ENCODE measurements at regions not wholly inside any gene's neighbourhood (a gene's known extent, or its start where the extent isn't known, plus 50 kb on each side); places are given as distances from the start of the nearest gene placed in this dataset.

DNA sequence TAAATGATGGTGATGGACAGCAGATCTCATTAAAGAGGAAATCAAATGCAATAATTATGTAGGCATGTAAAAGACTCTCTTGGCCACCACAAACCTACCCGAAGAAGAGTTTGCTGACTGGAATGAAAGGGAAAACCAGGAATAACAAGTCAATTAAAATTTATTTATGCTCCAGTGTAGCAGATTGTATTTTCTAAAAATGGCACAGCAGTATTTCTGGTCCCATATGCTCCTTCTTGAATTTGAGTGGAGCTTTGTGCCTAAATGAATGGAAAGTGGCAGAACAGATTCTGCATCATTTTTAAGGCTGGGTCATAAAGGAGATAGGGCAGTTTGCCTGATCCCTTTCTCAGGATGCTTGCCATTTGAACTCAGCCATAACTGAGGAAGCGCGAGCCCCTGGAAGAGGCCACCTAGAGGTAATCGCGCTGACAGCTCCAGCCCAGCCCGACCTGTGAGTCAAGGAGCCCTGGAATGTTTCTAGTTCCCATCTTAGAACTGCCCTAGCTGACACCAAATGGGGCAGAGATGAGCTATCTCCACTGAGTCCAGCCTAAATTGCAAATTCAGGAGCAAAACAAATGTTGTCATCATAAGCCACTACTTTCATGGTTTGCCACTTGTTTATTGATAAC lies 229.2 kb upstream of the TMTC1 start:
- DNase-seq = no peak

DNA sequence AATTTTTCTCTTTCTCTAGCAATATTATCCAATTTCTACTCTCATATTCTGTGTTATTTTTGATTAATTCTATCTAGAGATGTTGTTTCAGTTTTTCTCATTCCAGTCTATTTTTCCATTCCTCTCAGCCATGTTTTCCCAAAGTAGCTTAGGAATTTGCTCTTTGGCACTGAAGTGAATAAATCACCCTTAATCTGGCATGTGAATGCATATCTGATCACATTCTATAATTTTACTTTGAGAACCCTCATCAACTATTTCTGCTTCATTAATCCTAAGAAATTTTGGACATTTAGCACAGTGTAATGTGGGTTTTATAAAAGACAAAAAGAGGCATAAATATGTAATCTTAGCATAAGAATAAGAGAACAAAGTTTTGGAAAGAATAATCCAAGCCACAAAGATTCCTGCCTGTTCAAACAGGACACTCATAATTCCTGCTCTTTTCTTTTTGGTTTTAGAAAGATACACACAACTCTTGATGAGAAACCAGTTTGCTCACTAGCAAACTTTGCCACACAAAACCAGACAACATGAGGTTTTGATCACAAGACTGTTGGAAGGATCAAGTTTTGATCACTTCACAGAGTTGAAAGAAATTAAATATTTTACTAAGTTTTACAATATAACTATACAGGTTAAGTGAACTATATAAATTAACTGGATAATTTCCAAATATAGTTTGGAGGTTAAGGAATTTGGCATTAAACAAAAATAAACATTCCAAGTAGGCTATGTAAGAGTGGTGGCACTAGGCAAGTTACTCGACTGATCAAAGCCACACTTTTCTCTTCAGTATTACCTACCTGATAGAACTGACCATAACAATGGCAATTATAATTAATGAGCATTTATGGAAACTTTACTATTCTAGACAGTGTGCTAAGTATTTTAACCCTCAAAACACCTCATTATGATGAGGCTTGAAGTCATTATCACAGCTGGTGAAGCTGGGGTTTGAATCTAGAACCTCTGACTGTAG lies 226.6 kb upstream of the TMTC1 start:
- no peak for DNase-seq

DNA sequence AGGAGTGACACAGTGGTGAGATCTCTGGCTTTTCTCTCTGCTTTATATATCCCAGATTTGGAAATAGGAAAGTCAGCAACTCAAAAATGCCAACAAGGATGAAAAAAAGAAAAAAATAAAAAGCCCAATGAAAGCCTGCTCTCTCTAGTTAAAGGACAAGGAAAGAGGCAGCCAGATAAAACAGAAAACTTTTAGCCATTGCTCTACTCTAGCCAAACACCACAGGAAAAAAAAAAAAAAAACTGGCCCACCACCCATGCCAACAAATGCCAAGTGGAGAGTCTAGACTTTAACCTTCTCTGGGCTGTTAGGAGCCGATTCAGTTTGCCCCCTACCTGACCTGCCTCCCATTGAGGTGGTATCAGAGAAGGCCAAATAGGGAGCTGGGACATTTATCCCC lies 222.3 kb upstream of the TMTC1 start:
- DNase-seq = no peak

DNA sequence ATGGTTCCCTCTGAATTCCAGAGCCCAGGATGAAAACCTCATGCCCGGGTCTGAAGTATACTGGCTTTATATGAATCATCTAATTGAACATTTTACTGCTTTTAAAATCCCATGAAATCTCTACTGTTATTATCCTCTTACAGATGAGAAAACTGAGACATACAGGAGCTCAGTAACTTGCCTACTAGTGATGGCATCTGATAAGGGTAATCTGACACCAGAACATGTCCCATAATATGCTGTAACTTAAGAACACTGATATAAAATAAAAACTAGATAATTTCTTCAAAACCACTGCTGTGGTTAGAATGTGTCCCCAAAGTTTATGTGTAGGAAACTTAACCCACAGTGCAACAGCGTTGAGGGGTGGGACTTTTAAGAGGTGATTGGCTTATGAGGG lies 219.6 kb upstream of the TMTC1 start:
- DNase-seq = no peak

DNA sequence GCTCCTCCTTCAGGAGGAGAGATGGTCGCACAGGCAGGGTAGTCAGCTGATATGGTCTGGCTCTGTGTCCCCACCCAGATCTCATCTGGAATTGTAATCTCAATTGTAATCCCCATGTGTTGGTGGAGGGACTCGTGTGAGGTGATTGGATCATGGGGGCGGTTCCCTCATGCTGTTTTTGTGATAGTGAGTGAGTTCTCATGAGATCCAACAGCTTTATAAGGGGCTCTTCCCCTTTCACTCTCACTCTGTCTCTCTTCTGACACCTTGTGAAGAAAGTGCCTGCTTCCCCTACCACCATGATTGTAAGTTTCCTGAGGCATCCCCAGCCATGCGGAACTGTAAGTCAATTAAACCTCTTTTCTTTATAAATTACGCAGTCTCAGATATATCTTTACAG lies 218.9 kb upstream of the TMTC1 start:
- no peak for DNase-seq

DNA sequence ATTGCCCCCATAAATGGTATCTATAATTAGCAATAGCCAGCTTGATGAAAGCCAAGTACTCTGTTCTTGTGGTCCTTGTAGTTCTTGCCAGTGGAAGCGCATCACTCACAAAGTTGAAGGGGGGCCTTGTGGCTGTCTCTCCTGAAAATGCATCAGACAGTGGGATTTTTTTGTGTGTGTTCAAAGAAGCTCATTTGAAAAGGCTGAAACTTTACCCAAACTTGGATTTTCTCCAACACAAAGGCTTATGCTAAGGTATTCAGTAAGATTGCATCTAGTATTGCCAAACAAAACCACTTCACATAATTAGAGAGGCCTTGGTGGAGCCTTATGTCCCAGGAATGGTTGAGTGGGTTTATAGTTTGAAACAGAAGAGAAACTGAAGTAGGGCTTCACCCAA lies 216.7 kb upstream of the TMTC1 start:
- no peak for DNase-seq

DNA sequence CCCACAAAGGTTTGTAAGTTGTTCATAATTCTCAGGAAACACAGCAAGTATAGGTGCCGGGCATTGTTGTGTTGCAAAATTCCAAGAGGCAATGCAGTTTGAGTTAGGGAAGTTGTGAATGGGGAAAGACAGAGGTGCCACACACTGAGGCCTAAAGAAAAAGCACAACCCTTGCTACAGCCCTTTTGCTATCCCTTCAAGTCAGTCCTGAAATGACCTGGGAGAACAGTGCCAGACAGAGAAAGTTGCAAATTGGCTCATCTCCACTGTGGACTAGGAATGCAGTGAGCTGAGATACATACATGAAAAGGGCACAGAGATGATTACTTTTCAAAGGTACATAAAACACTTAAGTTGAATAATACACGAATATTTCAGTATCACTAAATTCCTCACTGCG lies 213.3 kb upstream of the TMTC1 start:
- DNase-seq = no peak

DNA sequence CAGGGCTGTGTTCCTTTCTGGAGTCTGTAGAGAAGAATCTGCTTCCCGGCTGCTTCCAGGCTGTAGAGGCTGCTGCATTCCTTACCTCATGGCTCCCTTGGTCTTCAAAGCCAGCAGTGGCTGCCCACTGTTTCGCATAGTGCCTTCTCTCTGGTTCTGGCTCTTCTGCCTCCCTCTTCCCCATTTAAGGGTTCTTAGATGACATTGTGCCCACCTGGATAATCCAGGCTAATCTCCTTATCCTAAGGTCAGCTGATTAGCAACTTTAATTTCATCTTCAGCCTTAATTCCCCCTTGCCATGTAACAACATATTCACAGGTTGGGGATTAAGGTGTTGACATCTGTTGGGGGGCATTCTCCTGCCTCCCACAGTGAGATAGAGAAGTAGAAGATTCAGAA lies 208.6 kb upstream of the TMTC1 start:
- DNase-seq = no peak

DNA sequence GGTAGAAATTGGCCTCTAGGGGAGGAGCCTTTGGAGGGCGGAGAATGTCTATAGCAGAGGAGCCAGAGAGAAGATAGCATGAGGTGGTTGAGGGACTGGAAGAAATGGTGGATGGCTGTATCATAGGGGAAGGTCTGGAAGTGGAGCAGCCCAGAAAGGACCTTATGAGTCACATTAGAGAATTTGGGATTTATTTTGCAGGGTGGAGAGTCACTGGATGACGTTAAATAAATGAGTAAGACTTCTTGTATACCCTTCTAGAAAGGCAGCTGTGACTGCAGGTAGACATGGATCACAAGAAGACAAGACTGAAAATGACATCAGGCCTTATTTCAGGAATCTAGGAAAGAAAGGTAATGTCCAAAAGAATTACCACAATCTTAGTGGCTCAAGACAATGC lies 208.2 kb upstream of the TMTC1 start:
- no peak for DNase-seq

DNA sequence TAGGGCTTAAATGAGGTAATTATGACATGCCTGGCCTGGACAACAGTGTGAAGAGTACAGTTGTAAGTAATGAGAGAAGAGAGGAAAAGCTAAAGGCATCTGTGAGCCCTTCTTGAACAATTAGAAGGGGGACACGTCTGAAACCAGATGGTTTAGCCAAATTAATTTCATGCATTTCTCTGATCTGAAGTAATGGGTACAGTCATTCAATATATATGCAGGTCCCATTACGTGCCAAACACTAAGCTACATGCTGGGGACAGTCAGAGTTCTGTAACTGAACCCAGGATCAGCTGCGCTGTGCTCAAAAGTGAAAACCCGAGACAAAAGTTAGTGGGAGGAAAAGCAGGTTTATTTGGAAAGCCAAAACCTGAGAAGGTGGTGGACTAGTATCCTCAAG lies 207.2 kb upstream of the TMTC1 start:
- no peak for DNase-seq

DNA sequence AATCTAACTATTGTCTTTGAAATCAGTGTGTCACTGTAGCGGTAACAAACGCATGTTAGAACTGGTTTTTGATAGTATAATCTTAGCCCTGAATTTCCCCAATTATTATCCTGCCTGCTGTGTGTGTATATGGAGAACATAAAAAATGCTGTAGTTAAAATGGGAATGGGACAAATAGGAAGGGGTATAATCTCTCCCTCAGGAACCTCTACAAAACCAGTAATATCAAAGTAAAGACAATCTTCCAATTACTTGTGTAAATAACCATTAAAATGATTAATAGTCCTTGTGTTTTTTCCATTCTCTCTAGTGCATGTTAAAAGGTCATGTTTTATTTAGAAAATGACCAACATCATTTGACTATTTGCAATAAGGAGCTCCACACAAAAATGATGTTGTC lies 200.1 kb upstream of the TMTC1 start:
- peak in 1 of 3 experiments; percentile 61 for DNase-seq

DNA sequence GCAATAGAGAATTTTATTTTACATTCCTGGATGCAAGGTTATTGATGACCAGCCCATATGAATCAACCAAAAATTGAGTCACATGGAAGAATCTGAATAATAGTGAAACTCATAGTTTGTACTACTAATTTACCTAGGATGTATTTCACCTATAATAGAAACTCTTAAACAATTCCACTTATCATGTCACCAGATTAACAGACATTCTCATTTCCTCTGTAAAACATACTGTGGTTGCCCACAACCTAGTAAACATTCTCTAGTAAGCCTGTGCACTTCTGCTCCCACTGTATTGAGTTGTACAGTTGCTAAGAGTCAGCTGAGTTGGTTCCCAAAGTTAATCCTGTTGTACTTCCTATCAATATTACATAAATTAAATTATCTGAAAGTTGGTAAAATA lies 196.6 kb upstream of the TMTC1 start:
- no peak for DNase-seq

DNA sequence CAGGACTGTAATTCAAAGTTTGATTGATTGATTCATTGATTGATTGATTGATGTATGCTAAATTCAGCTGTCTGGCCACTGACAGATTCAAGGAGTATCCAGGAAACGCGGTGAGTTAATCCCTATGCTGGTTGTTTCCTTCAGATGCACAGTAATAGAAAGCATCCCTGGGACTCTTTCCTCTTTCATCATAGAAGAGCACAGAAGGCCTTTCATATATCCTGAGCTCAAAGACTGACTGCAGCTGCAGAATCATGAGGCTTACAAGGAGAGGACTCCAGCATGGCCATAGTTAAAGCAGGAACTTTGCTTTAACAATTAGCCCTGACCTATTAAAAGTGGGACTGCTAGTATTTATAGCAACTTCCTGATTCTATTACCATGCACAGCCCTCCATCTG lies 187.7 kb upstream of the TMTC1 start:
- DNase-seq = no peak

DNA sequence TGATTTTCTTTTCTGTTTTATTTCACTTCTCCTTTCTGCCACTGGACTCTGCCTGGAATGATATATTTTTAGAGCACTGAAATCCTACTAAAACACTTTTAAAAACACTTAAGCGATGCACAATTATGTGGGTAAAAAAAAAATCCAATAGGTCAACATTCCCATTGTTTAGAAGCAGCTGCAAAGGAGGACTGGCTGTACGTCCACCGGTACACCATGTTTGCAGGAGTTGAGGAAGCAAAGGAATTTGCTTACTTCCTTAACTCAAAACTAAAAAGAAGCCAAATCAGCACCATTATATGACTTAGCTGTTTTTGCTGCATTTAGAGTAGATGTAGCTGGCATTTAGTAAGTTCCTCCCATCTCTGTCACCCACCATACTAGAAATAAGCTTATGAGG lies 186.8 kb upstream of the TMTC1 start:
- DNase-seq = no peak

DNA sequence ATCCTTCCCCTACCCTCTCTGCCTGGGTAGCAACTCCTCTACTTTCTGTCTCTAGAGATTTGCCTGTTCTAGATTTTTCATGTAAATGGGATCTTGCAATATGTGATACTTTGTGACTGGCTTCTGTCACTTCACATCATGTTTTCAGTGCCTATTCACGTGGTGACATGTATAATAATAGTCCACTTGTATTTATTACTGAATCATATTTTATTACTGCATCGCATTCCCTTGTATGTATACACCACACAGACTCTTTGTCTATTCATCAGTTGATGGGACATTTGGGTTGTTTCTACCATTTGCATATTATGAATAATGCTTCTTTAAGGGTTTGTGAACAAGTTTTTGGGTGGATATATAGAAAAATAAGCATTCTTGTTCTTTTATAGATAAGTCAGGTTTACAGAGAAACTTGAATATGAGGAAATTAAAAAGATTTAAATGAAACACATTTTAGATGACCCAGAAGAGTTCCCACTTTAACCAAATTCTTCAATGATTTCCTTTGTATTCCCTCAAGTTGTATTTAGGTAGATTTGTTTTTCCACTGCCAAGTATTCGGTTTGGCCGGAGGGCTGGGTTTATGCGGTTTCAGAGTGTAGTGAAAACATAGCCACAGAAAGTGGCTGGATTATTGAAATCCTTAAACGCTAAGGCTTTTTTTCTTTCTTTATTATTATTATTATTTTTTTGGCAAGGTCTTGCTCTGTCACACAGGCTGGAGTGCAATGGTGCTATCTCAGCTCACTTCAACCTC lies 178.7 kb upstream of the TMTC1 start:
- DNase-seq = no peak

DNA sequence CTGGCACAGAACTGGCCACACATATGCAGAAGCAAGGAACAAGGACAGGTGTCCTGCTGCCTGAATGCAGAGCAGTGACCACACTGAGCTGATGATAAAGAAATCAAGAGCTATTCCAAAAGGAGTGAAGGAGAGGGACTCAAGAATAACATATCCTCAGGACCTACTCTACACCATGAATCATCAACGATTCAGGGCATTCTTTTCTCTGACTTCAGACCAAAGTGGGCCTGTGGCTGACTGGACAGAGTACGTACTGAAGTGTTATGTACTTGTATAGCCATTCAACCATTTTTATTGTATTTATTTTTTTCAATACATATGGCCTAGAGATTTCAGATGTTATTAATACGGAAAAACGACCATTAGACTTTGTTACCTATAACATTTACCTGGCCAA lies 177.5 kb upstream of the TMTC1 start:
- DNase-seq = no peak

DNA sequence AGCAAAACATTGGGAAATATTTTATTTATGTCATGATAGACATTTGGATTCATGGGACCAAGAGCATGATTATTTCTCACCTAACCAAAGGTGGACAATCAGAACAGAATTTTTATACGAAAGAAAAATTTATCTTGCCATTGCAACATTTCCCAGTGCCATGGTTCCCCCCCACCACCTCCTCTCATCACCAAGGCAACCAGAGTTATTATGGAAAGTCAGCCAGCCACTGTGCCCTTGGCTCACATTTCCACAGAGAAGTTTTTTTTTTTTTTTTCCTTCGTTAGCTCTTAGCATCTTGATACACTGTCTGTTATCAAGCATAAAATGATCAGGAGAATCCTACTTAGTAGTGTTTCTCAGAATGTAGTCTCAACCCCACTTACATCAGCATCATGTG lies 176.4 kb upstream of the TMTC1 start:
- no peak for DNase-seq

DNA sequence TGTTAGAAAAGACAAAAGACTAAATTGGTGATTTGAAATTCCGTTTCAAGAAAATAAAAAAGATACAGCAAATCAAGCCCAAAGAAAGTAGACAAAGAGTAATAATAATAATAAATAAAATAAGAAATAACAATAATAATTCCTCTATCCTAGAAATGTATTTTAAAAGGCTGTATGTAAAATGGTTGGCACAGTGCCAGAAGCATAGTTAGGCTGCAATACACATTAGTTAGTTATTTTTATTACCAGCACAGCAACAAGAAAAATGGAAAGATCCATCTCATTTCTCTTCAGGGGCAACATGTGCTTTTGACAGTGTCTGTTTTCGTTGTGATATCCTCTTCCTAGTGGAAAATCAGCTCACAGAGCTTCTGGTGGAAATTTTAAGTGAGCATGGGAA lies 174.1 kb upstream of the TMTC1 start:
- no peak for DNase-seq

DNA sequence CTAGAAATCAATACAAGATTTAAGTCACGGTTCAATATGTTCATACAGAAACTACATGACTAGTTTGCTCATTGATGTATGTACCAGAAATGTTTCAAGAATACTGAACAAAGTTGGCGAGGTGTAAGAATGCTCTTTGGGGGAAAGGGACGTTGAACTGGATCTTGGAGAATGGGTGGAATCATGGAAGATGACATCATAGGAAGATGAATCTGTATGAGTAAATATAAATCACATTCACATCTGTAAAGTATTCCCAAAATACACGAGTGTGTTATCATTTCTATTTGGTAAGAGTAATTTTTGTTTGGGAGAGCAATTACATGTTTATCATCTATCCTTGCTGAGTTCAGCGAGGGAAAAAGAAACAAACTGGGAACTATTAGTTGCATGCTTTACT lies 162.2 kb upstream of the TMTC1 start:
- DNase-seq = no peak

DNA sequence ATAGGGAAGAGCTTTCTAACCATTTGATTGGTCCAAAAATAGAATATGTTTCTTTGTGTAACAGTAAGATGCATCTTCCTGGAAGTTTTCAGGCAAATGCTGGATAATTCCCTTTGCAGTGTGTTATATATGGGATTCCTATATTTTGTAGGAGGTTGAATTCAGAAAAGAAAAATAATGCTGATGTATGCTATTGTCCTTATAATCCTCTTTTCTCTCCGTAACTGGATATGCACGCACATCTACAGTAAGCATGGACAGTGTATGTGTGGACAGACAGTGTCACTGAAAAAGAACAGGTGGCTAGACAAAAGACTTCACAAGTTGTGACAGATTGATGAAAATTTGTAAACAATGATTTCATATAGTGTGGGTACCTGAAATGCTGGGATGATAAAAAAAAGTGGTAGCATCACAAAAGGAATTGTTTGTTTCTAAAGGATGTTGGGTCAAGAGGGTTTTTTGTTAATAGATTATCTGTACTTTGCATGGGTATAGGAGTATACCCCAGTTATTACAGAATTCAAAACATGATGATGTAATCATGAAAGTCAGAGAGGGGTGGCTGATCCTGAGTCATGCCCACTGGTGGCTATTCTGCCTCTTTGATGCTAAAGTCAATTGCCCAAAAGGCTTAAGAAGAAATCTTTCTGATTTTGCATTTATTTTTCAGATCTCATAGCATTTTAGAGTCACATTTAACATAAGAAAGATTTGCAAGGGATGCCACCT lies 160.7 kb upstream of the TMTC1 start:
- no peak for DNase-seq

DNA sequence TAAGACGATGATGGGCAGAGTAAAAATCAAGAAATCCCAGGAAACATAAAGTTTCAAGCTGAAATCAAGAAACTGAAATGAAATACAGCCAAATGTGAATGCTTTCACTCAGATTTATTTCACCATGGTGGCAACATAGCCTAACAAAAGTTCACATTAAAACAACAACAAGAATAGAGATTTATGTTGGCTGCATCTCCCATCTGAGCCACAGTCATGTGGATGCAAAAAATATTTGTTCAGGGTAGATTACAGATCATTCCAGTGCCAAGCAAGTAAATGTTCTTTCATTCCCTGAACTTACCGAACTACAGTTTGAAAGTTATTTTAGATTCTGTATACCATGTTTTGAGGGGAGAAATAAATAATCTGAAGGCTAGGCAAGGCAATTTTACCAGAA lies 159.9 kb upstream of the TMTC1 start:
- DNase-seq = no peak

DNA sequence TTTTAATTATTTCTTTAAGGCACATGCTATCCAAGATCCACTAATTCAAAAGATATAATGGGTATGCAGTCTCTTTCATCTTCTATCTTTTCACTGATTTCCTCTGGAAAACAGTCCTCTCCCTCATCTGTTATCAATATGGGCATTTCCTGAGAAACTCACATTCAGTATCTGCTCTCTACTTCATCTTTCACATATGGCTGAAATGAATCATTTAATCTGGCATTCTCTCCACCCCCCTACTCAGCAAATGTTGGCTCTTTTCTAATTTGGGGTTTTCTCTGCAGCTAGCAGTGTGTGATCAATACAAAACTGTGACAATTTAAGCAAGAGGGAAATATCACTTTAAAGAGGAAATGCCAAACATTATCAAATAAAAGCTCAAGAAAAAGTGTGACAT lies 157.1 kb upstream of the TMTC1 start:
- DNase-seq = no peak

DNA sequence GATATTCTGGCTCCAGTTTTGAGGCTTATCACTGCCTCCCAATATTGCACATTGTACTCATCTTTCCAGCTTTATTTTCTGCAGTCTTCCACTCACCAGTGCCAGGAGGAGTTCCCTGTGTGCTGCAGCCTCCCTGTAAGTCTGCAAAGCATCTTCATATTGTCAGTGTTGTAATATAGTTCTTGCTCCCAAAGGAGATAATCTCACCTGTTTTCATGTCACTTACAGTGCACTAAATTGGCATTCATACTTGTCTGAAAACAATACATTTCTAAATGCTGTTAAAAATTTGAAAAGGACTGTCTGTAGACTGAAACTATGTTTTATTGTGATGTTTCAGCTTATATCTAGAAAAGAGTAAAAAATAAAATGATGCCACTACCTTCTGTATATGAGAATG lies 146.8 kb upstream of the TMTC1 start:
- DNase-seq = no peak

Data from NCI-H1417 (cell line).